Endothelial cell of umbilical vein (primary cell): ENCODE measurements at regions not wholly inside any gene's neighbourhood (a gene's known extent, or its start where the extent isn't known, plus 50 kb on each side); places are given as distances from the start of the nearest gene placed in this dataset.

Experiments used
- BruUV-seq: library from RNA; stranded (reverse); fragments of 400-500 nt; replicated peaks from 2 replicates; lab custom pipeline; 2021; lab: Mats Ljungman, UMichigan
- CTCF ChIA-PET: fragments of 300-600, 350-600 bp; sonication (Branson Sonifier 250); formaldehyde crosslinking; loops from one replicate; lab custom pipeline; 2021; ENCODE audit warnings: antibody characterized with exemption, inconsistent platforms; lab: Charles Lee
- POLR2A ChIA-PET: fragments of 300-600, 350-600 bp; sonication (Branson Sonifier 250); formaldehyde crosslinking; loops from one replicate; lab custom pipeline; 2021; ENCODE audit warnings: antibody characterized with exemption, inconsistent platforms; lab: Charles Lee
- DNase-seq: peaks from one replicate; pipeline ENCODE4 v3.0.0-alpha.2; 2011; ENCODE audit warnings: low read depth, low spot score
- FAIRE-seq: peaks from 2 replicates; lab custom pipeline; 2011; peaks lifted over from hg19 to GRCh38; lab: Jason Lieb, UNC
- H2AFZ ChIP-seq: 2 replicates; pipeline ENCODE4 v1.6.0; 2012; ENCODE audit warnings: low read depth, low read length, control low read depth, inconsistent platforms
- H3K27ac ChIP-seq: 2 replicates; pipeline ENCODE4 v1.5.1; 2011; ENCODE audit warnings: low read depth, mild to moderate bottlenecking, control low read depth, low read length, moderate library complexity; ENCODE audit not compliant: insufficient read depth
- H3K27me3 ChIP-seq, 2 experiments: 2 replicates each; pipeline versions ENCODE4 v1.6.0 to v1.6.1; 2011; ENCODE audit warnings: low read length in 2 of 2, mixed read lengths in 1 of 2; ENCODE audit not compliant: control insufficient read depth in 2 of 2, insufficient read depth in 2 of 2
- H3K36me3 ChIP-seq, 2 experiments: 2 replicates in 1 of 2; 3 replicates in 1 of 2; pipeline ENCODE4 v1.5.1; 2011; ENCODE audit warnings: low read length in 2 of 2, mild to moderate bottlenecking in 1 of 2, moderate library complexity in 1 of 2; ENCODE audit not compliant: control insufficient read depth in 2 of 2, insufficient read depth in 2 of 2; ENCODE audit errors: extremely low read depth in 1 of 2
- H3K4me1 ChIP-seq: 3 replicates; pipeline ENCODE4 v1.5.1; 2011; ENCODE audit warnings: mild to moderate bottlenecking, low read length; ENCODE audit not compliant: control insufficient read depth, insufficient read depth; ENCODE audit errors: extremely low read depth
- H3K4me2 ChIP-seq: 2 replicates; pipeline ENCODE4 v1.6.1; 2011; ENCODE audit warnings: low read length, control low read depth, mixed read lengths; ENCODE audit not compliant: insufficient read depth
- H3K4me3 ChIP-seq, 3 experiments: fragments of 200-600 bp in 1 of 3; sonication (generic), shearing (Covaris generic) in 1 of 3; replicated peaks in 1 of 3; 2 replicates each; pipeline ENCODE4 v1.5.1; 2011 to 2016; ENCODE audit warnings: control low read depth in 3 of 3, low read length in 3 of 3, mild to moderate bottlenecking in 2 of 3, inconsistent platforms in 1 of 3, low read depth in 1 of 3, moderate library complexity in 1 of 3; ENCODE audit not compliant: insufficient read depth in 1 of 3
- H3K79me2 ChIP-seq: 2 replicates; pipeline ENCODE4 v1.6.0; 2012; ENCODE audit warnings: low read length, inconsistent platforms; ENCODE audit not compliant: control insufficient read depth, insufficient read depth
- H3K9ac ChIP-seq: replicated peaks from 2 replicates; pipeline ENCODE3; 2011; ENCODE audit warnings: low read length, control low read depth; ENCODE audit not compliant: insufficient read depth; ENCODE audit errors: extremely low read depth
- H3K9me1 ChIP-seq: replicated peaks from 3 replicates; pipeline ENCODE4 v1.6.0; 2011; ENCODE audit warnings: mild to moderate bottlenecking, low read length; ENCODE audit not compliant: control insufficient read depth, insufficient read depth; ENCODE audit errors: extremely low read depth
- H3K9me3 ChIP-seq: replicated peaks from 2 replicates; pipeline ENCODE4 v1.5.1; 2012; ENCODE audit warnings: low read length, inconsistent platforms; ENCODE audit not compliant: control insufficient read depth, insufficient read depth
- H4K20me1 ChIP-seq: replicated peaks from 2 replicates; pipeline ENCODE3; 2011; ENCODE audit warnings: mild to moderate bottlenecking, low read length; ENCODE audit not compliant: control insufficient read depth, insufficient read depth; ENCODE audit errors: extremely low read depth
- EZH2 ChIP-seq: IDR thresholded peaks from 2 replicates; pipeline ENCODE4 v1.6.1; 2012; ENCODE audit warnings: borderline replicate concordance, low read depth, mild to moderate bottlenecking, moderate library complexity, low read length, inconsistent platforms; ENCODE audit not compliant: severe bottlenecking
- FOS ChIP-seq: IDR thresholded peaks from 2 replicates; pipeline ENCODE4 v1.6.1; 2011; ENCODE audit warnings: mild to moderate bottlenecking, low read length, moderate library complexity, borderline replicate concordance; ENCODE audit not compliant: insufficient read depth
- GATA2 ChIP-seq: IDR thresholded peaks from 2 replicates; pipeline ENCODE4 v1.7.0; 2011; ENCODE audit warnings: low read depth, mild to moderate bottlenecking, moderate library complexity, mixed read lengths, low read length; ENCODE audit not compliant: insufficient read length, insufficient read depth
- JUN ChIP-seq: IDR thresholded peaks from 2 replicates; pipeline ENCODE4 v1.6.1; 2011; ENCODE audit warnings: borderline replicate concordance, low read depth; ENCODE audit not compliant: insufficient read length, insufficient read depth
- MYC ChIP-seq: IDR thresholded peaks from one replicate; pipeline ENCODE4 v1.6.1; 2011; ENCODE audit warnings: mild to moderate bottlenecking, low read depth, low read length
- POLR2A ChIP-seq: IDR thresholded peaks from 2 replicates; pipeline ENCODE4 v1.6.1; 2012; ENCODE audit warnings: low read depth, mild to moderate bottlenecking, control low read depth, low read length
- POLR2AphosphoS5 ChIP-seq: IDR thresholded peaks from 2 replicates; pipeline ENCODE4 v1.6.1; 2012; ENCODE audit warnings: low read depth, mild to moderate bottlenecking, control low read depth, low read length, moderate library complexity; ENCODE audit not compliant: insufficient read depth
- dilution Hi-C: fragments of 300-500 bp; cut with MboI; formaldehyde crosslinking; loops from one replicate; pipeline ENCODE4 v1.15.0; 2019; ENCODE audit warnings: low sequenced_read_pairs; ENCODE audit not compliant: extremely low pct_ligation_motif_present
- intact Hi-C: fragments of 100-400 bp; cut with micrococcal nuclease; formaldehyde crosslinking; loops from one replicate; pipeline ENCODE4 v1.10.0; 2022
- TF ChIP-seq, protein P1 (sequence below): IDR thresholded peaks from 2 replicates; pipeline ENCODE4 v1.6.1; 2011; ENCODE audit not compliant: insufficient read depth, insufficient read length
- TF ChIP-seq, protein P2 (sequence below), 2 donors: IDR thresholded peaks; 1 replicate in 1 of 2; 2 replicates in 1 of 2; pipeline ENCODE4 v1.5.1; 2011; ENCODE audit warnings: low read length in 2 of 2, mild to moderate bottlenecking in 2 of 2, moderate library complexity in 2 of 2, control low read depth in 1 of 2, inconsistent platforms in 1 of 2, low read depth in 1 of 2; ENCODE audit not compliant: insufficient read depth in 1 of 2; ENCODE audit errors: extremely low read depth in 1 of 2

DNA sequence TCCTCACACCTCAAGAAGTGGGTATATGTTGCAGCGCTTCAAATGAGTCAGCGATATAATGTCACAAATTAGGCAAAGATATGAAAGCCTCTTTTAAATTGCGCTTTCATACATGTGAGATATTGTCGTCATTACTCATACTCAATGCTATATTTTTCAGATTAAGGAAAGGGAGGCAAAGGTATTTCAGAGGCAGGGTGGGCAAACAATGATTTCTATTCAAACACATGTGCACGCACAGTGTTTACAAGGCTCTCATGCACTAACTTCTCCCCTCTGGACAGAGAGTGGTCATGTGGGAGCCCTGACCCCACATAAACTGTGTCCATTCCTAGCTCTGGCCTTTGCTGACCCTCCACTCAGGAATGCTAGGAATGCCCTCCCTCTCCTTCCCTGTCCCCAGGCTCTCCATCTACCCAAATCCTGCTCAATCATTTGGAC is 112.1 kb upstream of the TMEM170B start:
- no peaks in the 10 kb centered on the region for H3K9me3 ChIP-seq
- TF ChIP-seq, protein P1, sequence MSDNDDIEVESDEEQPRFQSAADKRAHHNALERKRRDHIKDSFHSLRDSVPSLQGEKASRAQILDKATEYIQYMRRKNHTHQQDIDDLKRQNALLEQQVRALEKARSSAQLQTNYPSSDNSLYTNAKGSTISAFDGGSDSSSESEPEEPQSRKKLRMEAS, result no peak
- no peak for TF ChIP-seq MYC
- TF ChIP-seq GATA2, result no peak
- TF ChIP-seq FOS, result no peak
- TF ChIP-seq, protein P2, sequence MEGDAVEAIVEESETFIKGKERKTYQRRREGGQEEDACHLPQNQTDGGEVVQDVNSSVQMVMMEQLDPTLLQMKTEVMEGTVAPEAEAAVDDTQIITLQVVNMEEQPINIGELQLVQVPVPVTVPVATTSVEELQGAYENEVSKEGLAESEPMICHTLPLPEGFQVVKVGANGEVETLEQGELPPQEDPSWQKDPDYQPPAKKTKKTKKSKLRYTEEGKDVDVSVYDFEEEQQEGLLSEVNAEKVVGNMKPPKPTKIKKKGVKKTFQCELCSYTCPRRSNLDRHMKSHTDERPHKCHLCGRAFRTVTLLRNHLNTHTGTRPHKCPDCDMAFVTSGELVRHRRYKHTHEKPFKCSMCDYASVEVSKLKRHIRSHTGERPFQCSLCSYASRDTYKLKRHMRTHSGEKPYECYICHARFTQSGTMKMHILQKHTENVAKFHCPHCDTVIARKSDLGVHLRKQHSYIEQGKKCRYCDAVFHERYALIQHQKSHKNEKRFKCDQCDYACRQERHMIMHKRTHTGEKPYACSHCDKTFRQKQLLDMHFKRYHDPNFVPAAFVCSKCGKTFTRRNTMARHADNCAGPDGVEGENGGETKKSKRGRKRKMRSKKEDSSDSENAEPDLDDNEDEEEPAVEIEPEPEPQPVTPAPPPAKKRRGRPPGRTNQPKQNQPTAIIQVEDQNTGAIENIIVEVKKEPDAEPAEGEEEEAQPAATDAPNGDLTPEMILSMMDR (IDR thresholded peaks at IDR 0.05; ENCODE audit: extremely low read depth in 1 of 2, insufficient read depth in 1 of 2, low read depth in 1 of 2, low read length in 2 of 2), result no peak
- TF ChIP-seq JUN, result no peak
- TF ChIP-seq POLR2A, result no peak
- TF ChIP-seq EZH2, result no peak
- no peak for TF ChIP-seq POLR2AphosphoS5
- POLR2A ChIA-PET, result no interaction called here
- H4K20me1 ChIP-seq, result no peaks in the 10 kb centered on the region
- H3K9ac ChIP-seq, result no peak overlapping the region
- H3K4me3 ChIP-seq, result no peak overlapping the region
- no peak overlapping the region for H3K4me2 ChIP-seq
- CTCF ChIA-PET, result interaction anchor here (1.0 to 1.3 kb wide), 2 partner anchors 71 kb away, joined by 3 to 4 read pairs; no protein-coding TSS in a partner anchor
- FAIRE-seq, result no peak
- H3K27ac ChIP-seq, result no peak overlapping the region
- dilution Hi-C loops (no loop called here), intact Hi-C loops (loop anchor here (2.0 to 5.0 kb wide), 3 partner anchors 58 to 193 kb away; partner anchors contain the start of gene NEDD9)
- H3K4me1 ChIP-seq, result peaks cover 64% of the 10 kb centered on the region
- H3K79me2 ChIP-seq, result no peaks in the 10 kb centered on the region
- no peak for DNase-seq
- no peaks in the 10 kb centered on the region for H3K27me3 ChIP-seq
- H3K36me3 ChIP-seq, result no peaks in the 10 kb centered on the region
- H2AFZ ChIP-seq, result no peak overlapping the region
- no peaks in the 10 kb centered on the region for H3K9me1 ChIP-seq
- no TSS peak for BruUV-seq
